ENCODE measurements at regions not wholly inside any gene's neighbourhood (a gene's known extent, or its start where the extent isn't known, plus 50 kb on each side); places are given as distances from the start of the nearest gene placed in this dataset.
A peak's percentile ranks its signal among the peaks of the same experiment; 100 is the strongest.

DNA sequence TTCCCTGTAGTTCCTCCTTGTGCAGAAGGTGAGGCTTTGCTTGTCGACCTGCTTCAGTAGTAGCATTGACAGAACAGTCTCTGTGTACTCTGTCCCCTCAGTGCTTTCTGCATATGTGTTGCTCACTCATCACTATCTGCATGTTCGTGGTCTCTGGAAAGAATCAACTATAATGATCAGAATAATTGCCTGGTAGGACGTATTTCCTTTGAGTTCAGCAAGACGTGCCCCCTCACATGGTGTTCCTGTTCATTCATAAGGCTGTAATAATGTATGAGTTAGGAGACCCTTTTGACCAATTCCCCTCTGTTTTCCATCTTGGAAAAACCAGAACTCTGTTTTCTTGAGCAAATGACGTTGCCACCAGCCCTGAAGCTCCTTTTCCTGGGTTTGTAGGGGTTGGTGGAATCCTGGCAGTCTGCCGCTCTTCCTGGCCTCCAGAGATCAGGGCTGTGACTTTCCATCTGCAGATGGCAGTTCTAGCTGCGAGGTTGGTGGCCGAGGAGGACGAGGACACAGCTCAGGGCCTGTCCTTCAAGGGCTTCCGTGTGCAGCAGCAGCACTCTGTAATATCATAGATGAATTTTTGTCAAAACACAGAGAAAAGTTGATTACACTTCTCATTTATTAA lies 61.9 kb downstream of the EXOSC2 start:
- no peak overlapping the region for H3K27ac Mint-ChIP-seq
- H3K4me3 Mint-ChIP-seq: no peak overlapping the region
- no peak for DNase-seq
- ATAC-seq: no peak
- no peaks in the 10 kb centered on the region for H3K9me3 Mint-ChIP-seq (ENCODE audit: insufficient read depth)
- H3K36me3 Mint-ChIP-seq (ENCODE audit: low read depth): no peaks in the 10 kb centered on the region
- H3K4me1 Mint-ChIP-seq (ENCODE audit: low read depth): no peaks in the 10 kb centered on the region
- POLR2A ChIA-PET: no interaction called here
- H3K27me3 Mint-ChIP-seq (ENCODE audit: low read depth): no peaks in the 10 kb centered on the region
- CTCF ChIA-PET: interaction anchor here (1.1 kb wide), 1 partner anchor 55 kb away, joined by 3 read pairs; no protein-coding TSS in a partner anchor

DNA sequence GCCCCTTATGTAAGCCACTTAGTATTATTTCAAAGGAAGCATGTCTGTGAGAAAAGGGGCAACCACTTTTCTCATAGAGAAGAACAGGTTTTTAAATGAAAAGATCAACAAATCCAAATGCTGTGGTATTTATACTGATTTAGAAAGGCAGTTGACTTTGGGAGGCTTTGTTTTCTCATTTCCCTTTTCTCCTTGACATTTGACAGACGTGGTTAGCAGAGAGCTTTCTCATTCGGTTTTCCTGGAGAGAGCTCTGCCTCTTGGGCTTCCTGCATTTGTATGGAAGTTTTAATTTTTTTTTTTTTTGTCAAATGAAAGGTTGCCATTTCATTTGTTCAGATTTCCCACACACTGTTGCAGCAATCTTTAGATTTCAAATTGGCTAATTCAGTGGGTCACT lies 62.5 kb downstream of the EXOSC2 start:
- H3K27me3 Mint-ChIP-seq (ENCODE audit: low read depth): no peaks in the 10 kb centered on the region
- H3K4me3 Mint-ChIP-seq: no peak overlapping the region
- ATAC-seq (no peak), DNase-seq (no peak)
- no peaks in the 10 kb centered on the region for H3K9me3 Mint-ChIP-seq (ENCODE audit: insufficient read depth)
- POLR2A ChIA-PET: no interaction called here
- CTCF ChIA-PET: interaction anchor here (0.7 to 1.3 kb wide), 3 partner anchors 41 to 55 kb away, joined by 3 to 7 read pairs (median 3); no protein-coding TSS in a partner anchor
- H3K4me1 Mint-ChIP-seq (ENCODE audit: low read depth): no peaks in the 10 kb centered on the region
- no peaks in the 10 kb centered on the region for H3K36me3 Mint-ChIP-seq (ENCODE audit: low read depth)
- no peak overlapping the region for H3K27ac Mint-ChIP-seq

DNA sequence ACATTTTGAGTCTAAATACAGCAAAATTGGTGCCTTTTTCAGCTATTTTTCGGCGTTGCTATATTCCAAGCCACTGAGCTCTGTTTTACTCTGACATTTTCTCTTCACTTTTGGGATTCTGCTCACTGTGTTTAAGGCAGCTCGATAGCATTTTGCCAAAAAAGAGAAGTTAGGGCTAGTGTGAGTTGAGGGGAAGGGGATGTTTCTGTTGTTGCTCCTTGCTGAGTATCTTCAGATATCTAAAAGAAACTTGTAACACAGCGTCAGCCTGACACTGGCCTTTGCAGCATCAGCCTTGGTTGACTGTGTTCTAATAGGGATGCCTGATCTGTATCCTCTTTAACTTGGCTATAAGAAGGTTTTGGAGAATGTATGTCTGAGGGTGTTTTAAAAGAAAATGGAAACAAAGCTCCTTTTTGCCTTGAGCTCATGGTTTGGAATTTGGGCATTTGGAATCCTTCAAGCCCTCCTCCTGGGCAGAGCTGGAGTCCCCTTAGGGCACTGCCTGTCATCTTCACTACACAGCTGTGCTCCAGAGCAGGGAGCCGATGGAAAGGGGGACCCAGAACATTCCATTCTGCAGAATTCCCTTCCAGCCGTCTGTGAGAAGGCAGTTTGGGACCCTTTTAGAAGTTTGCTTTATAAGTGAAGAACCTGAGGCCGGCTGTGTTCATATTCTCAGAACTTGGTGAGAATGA lies 63.0 kb downstream of the EXOSC2 start:
- Mint-ChIP-seq H3K36me3 (ENCODE audit: low read depth) (peaks cover 2% of the 10 kb centered on the region), H3K27ac (no peak overlapping the region), H3K9me3 (ENCODE audit: insufficient read depth) (no peaks in the 10 kb centered on the region), H3K4me1 (ENCODE audit: low read depth) (peaks cover 3% of the 10 kb centered on the region), H3K4me3 (no peak overlapping the region), H3K27me3 (ENCODE audit: low read depth) (no peaks in the 10 kb centered on the region)
- ChIA-PET CTCF (interaction anchor here (0.7 to 1.3 kb wide), 4 partner anchors 15 to 56 kb away, joined by 3 to 7 read pairs (median 3); no protein-coding TSS in a partner anchor), POLR2A (no interaction called here)
- DNase-seq (no peak), ATAC-seq (no peak)

- peaks cover 21% of the 10 kb centered on the region for H3K4me1 Mint-ChIP-seq (ENCODE audit: low read depth)
- H3K36me3 Mint-ChIP-seq (ENCODE audit: low read depth): peaks cover 2% of the 10 kb centered on the region
- POLR2A ChIA-PET: no interaction called here
Measured at GRCh38 chr9:130759738-130760137, 66.2 kb downstream of the EXOSC2 start.

GRCh38 chr9:130763331-130764171 lies 70.0 kb downstream of the EXOSC2 start:
- H3K4me1 Mint-ChIP-seq (ENCODE audit: low read depth): peaks cover 46% of the 10 kb centered on the region
- no peaks in the 10 kb centered on the region for H3K9me3 Mint-ChIP-seq (ENCODE audit: insufficient read depth)
- peaks cover 2% of the 10 kb centered on the region for H3K36me3 Mint-ChIP-seq (ENCODE audit: low read depth)
- ATAC-seq (no peak), DNase-seq (no peak)
- ChIA-PET CTCF (interaction anchor here (0.6 kb wide), 1 partner anchor 36 kb away, joined by 3 read pairs; no protein-coding TSS in a partner anchor), POLR2A (no interaction called here)
- H3K4me3 Mint-ChIP-seq: no peak overlapping the region
- H3K27me3 Mint-ChIP-seq (ENCODE audit: low read depth): no peaks in the 10 kb centered on the region
- H3K27ac Mint-ChIP-seq: no peak overlapping the region

More at GRCh38 chr9:130759738-130760137, 66.2 kb downstream of the EXOSC2 start:
- no peak overlapping the region for H3K27ac Mint-ChIP-seq
- no peak overlapping the region for H3K4me3 Mint-ChIP-seq
- H3K27me3 Mint-ChIP-seq (ENCODE audit: low read depth): no peaks in the 10 kb centered on the region
- ATAC-seq (no peak), DNase-seq (no peak)
- CTCF ChIA-PET: interaction anchor here (1.1 kb wide), 1 partner anchor 107 kb away, joined by 3 read pairs; no protein-coding TSS in a partner anchor
- H3K9me3 Mint-ChIP-seq (ENCODE audit: insufficient read depth): no peaks in the 10 kb centered on the region

GRCh38 chr9:130765137-130766020 lies 69.7 kb upstream of the ABL1 start:
- DNase-seq: no peak
- no peaks in the 10 kb centered on the region for H3K9me3 Mint-ChIP-seq (ENCODE audit: insufficient read depth)
- H3K4me1 Mint-ChIP-seq (ENCODE audit: low read depth): peaks cover 46% of the 10 kb centered on the region
- no peaks in the 10 kb centered on the region for H3K27me3 Mint-ChIP-seq (ENCODE audit: low read depth)
- ChIA-PET CTCF (interaction anchor here (1.6 kb wide), 1 partner anchor 101 kb away, joined by 5 read pairs; no protein-coding TSS in a partner anchor), POLR2A (no interaction called here)
- no peak overlapping the region for H3K4me3 Mint-ChIP-seq
- ATAC-seq: no peak
- peaks cover 2% of the 10 kb centered on the region for H3K36me3 Mint-ChIP-seq (ENCODE audit: low read depth)
- no peak overlapping the region for H3K27ac Mint-ChIP-seq

DNA sequence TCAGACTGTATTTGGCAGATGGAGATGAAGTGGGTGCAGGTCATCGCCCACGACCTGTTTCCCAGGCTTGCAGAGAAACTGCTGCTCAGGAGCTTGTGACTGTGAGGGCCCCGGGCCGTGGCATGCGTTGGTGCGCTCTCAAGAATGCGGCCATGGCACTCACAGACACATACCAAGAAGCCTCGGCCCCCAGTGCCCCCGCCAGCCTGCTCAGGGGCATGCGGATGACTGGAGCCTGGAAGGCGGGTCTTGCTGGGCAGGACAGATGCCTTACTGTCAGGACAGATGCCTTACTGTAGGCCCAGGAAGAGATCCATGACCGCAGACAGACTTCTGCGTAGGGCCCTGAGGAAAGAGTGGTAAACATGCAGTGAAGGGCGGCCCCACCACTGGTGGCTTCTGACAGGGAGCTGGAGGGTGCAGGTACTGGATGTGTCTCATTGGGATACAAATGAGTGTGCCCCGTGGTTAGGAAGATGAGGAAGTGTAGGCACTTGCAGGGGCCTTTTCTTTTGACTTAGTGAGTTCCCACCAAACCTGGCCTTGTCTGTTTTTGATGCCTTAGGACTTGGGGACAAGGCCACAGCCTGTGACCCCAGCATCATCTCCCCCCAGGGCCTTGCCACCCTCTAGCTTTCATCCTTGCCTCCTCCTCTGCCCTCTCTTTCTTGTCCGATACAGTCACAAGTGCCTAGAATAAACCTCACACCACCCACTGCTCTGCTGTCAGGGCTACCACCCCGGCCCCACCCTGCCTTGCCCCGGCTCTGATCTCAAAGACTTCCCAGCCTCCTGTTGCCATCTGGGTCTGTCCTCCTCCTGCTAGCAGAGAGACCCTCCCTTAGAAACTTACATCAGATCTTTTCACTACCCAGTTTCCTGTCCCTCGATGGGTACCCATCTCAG lies 68.8 kb upstream of the ABL1 start:
- ATAC-seq (no peak), DNase-seq (no peak)
- ChIA-PET CTCF (interaction anchor here (0.6 to 2.2 kb wide), 4 partner anchors 65 to 100 kb away, joined by 3 to 5 read pairs (median 4); no protein-coding TSS in a partner anchor), POLR2A (interaction anchor here (0.9 kb wide), 1 partner anchor 79 kb away, joined by 3 read pairs; no protein-coding TSS in a partner anchor)
- Mint-ChIP-seq H3K27ac (peak overlapping the region; percentile 53), H3K4me3 (no peak overlapping the region), H3K9me3 (ENCODE audit: insufficient read depth) (no peaks in the 10 kb centered on the region), H3K27me3 (ENCODE audit: low read depth) (no peaks in the 10 kb centered on the region), H3K4me1 (ENCODE audit: low read depth) (peaks cover 44% of the 10 kb centered on the region), H3K36me3 (ENCODE audit: low read depth) (no peaks in the 10 kb centered on the region)

GRCh38 chr9:130766927-130767307 lies 68.1 kb upstream of the ABL1 start:
- Mint-ChIP-seq H3K36me3 (ENCODE audit: low read depth) (no peaks in the 10 kb centered on the region), H3K9me3 (ENCODE audit: insufficient read depth) (no peaks in the 10 kb centered on the region), H3K4me1 (ENCODE audit: low read depth) (peaks cover 42% of the 10 kb centered on the region), H3K27me3 (ENCODE audit: low read depth) (no peaks in the 10 kb centered on the region), H3K4me3 (no peak overlapping the region), H3K27ac (peak overlapping the region; percentile 53)
- ChIA-PET CTCF (interaction anchor here (1.0 to 2.2 kb wide), 3 partner anchors 66 to 99 kb away, joined by 3 to 5 read pairs (median 5); no protein-coding TSS in a partner anchor), POLR2A (interaction anchor here (0.9 kb wide), 1 partner anchor 78 kb away, joined by 3 read pairs; no protein-coding TSS in a partner anchor)
- no peak for ATAC-seq
- DNase-seq: no peak

- Mint-ChIP-seq H3K36me3 (ENCODE audit: low read depth) (no peaks in the 10 kb centered on the region), H3K27me3 (ENCODE audit: low read depth) (no peaks in the 10 kb centered on the region), H3K27ac (no peak overlapping the region), H3K4me1 (ENCODE audit: low read depth) (peaks cover 36% of the 10 kb centered on the region), H3K4me3 (no peak overlapping the region), H3K9me3 (ENCODE audit: insufficient read depth) (no peaks in the 10 kb centered on the region)
- no peak for DNase-seq
- ChIA-PET POLR2A (no interaction called here), CTCF (interaction anchor here (0.8 to 7.4 kb wide), 3 partner anchors 22 to 96 kb away, joined by 3 to 59 read pairs (median 5); no protein-coding TSS in a partner anchor)
- no peak for ATAC-seq
Measured at GRCh38 chr9:130768265-130768664, 66.8 kb upstream of the ABL1 start.

DNA sequence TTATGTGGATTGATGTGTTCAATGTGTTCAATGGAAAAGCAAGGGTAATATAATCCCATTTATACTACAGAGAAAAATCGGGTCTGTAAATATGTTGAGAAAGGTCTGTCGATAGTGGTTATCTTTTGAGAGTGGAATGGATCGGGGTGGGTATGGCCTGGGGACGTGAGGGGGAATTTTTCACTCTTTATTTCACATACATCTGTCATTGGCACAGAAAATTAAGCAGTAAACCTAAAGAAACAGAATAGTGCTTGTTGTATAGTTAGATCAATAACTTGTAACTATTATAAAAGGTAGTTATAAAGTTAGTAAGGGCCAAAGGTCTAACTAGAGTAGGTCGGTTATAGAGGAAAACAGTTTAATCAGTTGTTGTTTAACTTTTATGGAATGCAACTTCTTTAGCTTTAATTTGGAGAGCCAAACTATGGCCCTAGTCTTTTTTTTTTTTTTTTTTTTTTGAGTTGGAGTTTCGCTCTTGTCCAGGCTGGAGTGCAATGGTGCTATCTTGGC lies 66.1 kb upstream of the ABL1 start:
- H3K27me3 Mint-ChIP-seq (ENCODE audit: low read depth): no peaks in the 10 kb centered on the region
- CTCF ChIA-PET: interaction anchor here (0.8 to 7.4 kb wide), 2 partner anchors 21 to 95 kb away, joined by 3 to 59 read pairs; no protein-coding TSS in a partner anchor
- DNase-seq: no peak
- no peaks in the 10 kb centered on the region for H3K36me3 Mint-ChIP-seq (ENCODE audit: low read depth)
- ATAC-seq: no peak
- H3K9me3 Mint-ChIP-seq (ENCODE audit: insufficient read depth): no peaks in the 10 kb centered on the region
- H3K27ac Mint-ChIP-seq: no peak overlapping the region
- peaks cover 32% of the 10 kb centered on the region for H3K4me1 Mint-ChIP-seq (ENCODE audit: low read depth)
- no peak overlapping the region for H3K4me3 Mint-ChIP-seq
- POLR2A ChIA-PET: no interaction called here
